HUES64 (cell line): ENCODE measurements at regions not wholly inside any gene's neighbourhood (a gene's known extent, or its start where the extent isn't known, plus 50 kb on each side); places are given as distances from the start of the nearest gene placed in this dataset.

Experiments used
- H3K27ac ChIP-seq: 2 replicates; pipeline ENCODE4 v1.7.0; 2013; ENCODE audit warnings: low read depth, low read length, inconsistent platforms
- H3K27me3 ChIP-seq: 2 replicates; pipeline ENCODE4 v1.6.1; 2013; ENCODE audit warnings: mild to moderate bottlenecking, low read length; ENCODE audit not compliant: insufficient read depth
- H3K36me3 ChIP-seq: 2 replicates; pipeline ENCODE4 v1.6.1; 2013; ENCODE audit warnings: mild to moderate bottlenecking, low read length; ENCODE audit not compliant: insufficient read depth
- H3K4me1 ChIP-seq: 2 replicates; pipeline ENCODE4 v1.6.1; 2013; ENCODE audit warnings: mild to moderate bottlenecking, low read length, moderate library complexity; ENCODE audit not compliant: insufficient read depth
- H3K4me3 ChIP-seq: 2 replicates; pipeline ENCODE4 v1.5.1; 2013; ENCODE audit warnings: mild to moderate bottlenecking, low read length, moderate library complexity
- H3K9ac ChIP-seq: 2 replicates; pipeline ENCODE4 v1.6.1; 2013; ENCODE audit warnings: mild to moderate bottlenecking, low read depth, low read length
- H3K9me3 ChIP-seq: 2 replicates; pipeline ENCODE4 v1.6.1; 2013; ENCODE audit warnings: low read depth, low read length; ENCODE audit not compliant: insufficient read depth
- WGBS: fragments of 150-250, 120-280 bp; methylation state at CpG from one replicate; pipeline ENCODE4 v1.1.7; 2013; ENCODE audit warnings: missing lambda C conversion rate; 5-methylcytosine and 5-hydroxymethylcytosine counted together

- H3K9me3 ChIP-seq: no peaks in the 10 kb centered on the region
- H3K4me3 ChIP-seq: no peak overlapping the region
- H3K4me1 ChIP-seq: peaks cover 8% of the 10 kb centered on the region; the same call in 1 of the 2 replicates
- no peak overlapping the region for H3K27ac ChIP-seq
- H3K27me3 ChIP-seq: no peaks in the 10 kb centered on the region
- no peak overlapping the region for H3K9ac ChIP-seq
- H3K36me3 ChIP-seq: no peaks in the 10 kb centered on the region
These were observed 377.4 kb downstream of the HTR7 start for GRCh38 chr10:90480466-90480865.

- Histone ChIP-seq H3K36me3 (no peaks in the 10 kb centered on the region), H3K4me1 (peaks cover 8% of the 10 kb centered on the region; the same call in 1 of the 2 replicates), H3K9me3 (no peaks in the 10 kb centered on the region), H3K27ac (no peak overlapping the region), H3K9ac (no peak overlapping the region), H3K4me3 (no peak overlapping the region), H3K27me3 (no peaks in the 10 kb centered on the region)
- WGBS: 93% methylated on average over 4 of the region's 4 CpGs
These were observed 376.4 kb downstream of the HTR7 start for GRCh38 chr10:90481326-90481923.

GRCh38 chr10:90484518-90484917, 373.3 kb downstream of the HTR7 start:
- WGBS: 88% methylated on average over 3 of the region's 3 CpGs
- Histone ChIP-seq H3K9ac (no peak overlapping the region), H3K9me3 (no peaks in the 10 kb centered on the region), H3K27ac (no peak overlapping the region), H3K4me1 (peaks cover 8% of the 10 kb centered on the region; the same call in 1 of the 2 replicates), H3K4me3 (no peak overlapping the region), H3K27me3 (no peaks in the 10 kb centered on the region), H3K36me3 (no peaks in the 10 kb centered on the region)

GRCh38 chr10:90494183-90494582, 363.7 kb downstream of the HTR7 start:
- WGBS: no CpG with 5 or more reads among the region's 2 CpGs

GRCh38 chr10:90504172-90504571, 353.7 kb downstream of the HTR7 start:
- no peak overlapping the region for H3K27ac ChIP-seq
- H3K4me3 ChIP-seq: no peak overlapping the region
- H3K9me3 ChIP-seq: no peaks in the 10 kb centered on the region
- no peaks in the 10 kb centered on the region for H3K27me3 ChIP-seq
- no peaks in the 10 kb centered on the region for H3K36me3 ChIP-seq
- WGBS: 96% methylated on average over 1 of the region's 2 CpGs
- H3K4me1 ChIP-seq: no peaks in the 10 kb centered on the region
- H3K9ac ChIP-seq: no peak overlapping the region

More at GRCh38 chr10:90494183-90494582, 363.7 kb downstream of the HTR7 start:
- no peaks in the 10 kb centered on the region; the same call in 1 of the 2 replicates for H3K9me3 ChIP-seq
- H3K27me3 ChIP-seq: no peaks in the 10 kb centered on the region
- H3K36me3 ChIP-seq: no peaks in the 10 kb centered on the region
- H3K27ac ChIP-seq: no peak overlapping the region
- H3K9ac ChIP-seq: no peak overlapping the region
- H3K4me1 ChIP-seq: no peaks in the 10 kb centered on the region
- no peak overlapping the region for H3K4me3 ChIP-seq

GRCh38 chr10:90526721-90527120, 331.1 kb downstream of the HTR7 start:
- WGBS: 80% methylated on average over 1 of the region's 1 CpG
- H3K4me1 ChIP-seq: no peaks in the 10 kb centered on the region
- no peak overlapping the region for H3K4me3 ChIP-seq
- H3K27ac ChIP-seq: no peak overlapping the region
- H3K27me3 ChIP-seq: no peaks in the 10 kb centered on the region
- H3K36me3 ChIP-seq: no peaks in the 10 kb centered on the region
- H3K9me3 ChIP-seq: no peaks in the 10 kb centered on the region
- no peak overlapping the region for H3K9ac ChIP-seq

GRCh38 chr10:90530521-90530920, 327.3 kb downstream of the HTR7 start:
- H3K27ac ChIP-seq: no peak overlapping the region
- 88% methylated on average over 2 of the region's 3 CpGs for WGBS
- no peaks in the 10 kb centered on the region for H3K36me3 ChIP-seq
- H3K27me3 ChIP-seq: no peaks in the 10 kb centered on the region
- H3K9me3 ChIP-seq: no peaks in the 10 kb centered on the region
- H3K4me1 ChIP-seq: no peaks in the 10 kb centered on the region
- H3K9ac ChIP-seq: no peak overlapping the region
- no peak overlapping the region for H3K4me3 ChIP-seq

- H3K27ac ChIP-seq: no peak overlapping the region
- no peak overlapping the region for H3K4me3 ChIP-seq
- no peak overlapping the region for H3K9ac ChIP-seq
- no peaks in the 10 kb centered on the region for H3K9me3 ChIP-seq
- no peaks in the 10 kb centered on the region for H3K36me3 ChIP-seq
- no peaks in the 10 kb centered on the region for H3K27me3 ChIP-seq
- H3K4me1 ChIP-seq: no peaks in the 10 kb centered on the region
- WGBS: no CpG with 5 or more reads among the region's 1 CpG
These were observed 300.5 kb downstream of the HTR7 start for GRCh38 chr10:90557385-90557784.

- Histone ChIP-seq H3K4me1 (no peaks in the 10 kb centered on the region), H3K9me3 (no peaks in the 10 kb centered on the region), H3K9ac (no peak overlapping the region), H3K27ac (no peak overlapping the region), H3K4me3 (no peak overlapping the region), H3K36me3 (no peaks in the 10 kb centered on the region), H3K27me3 (no peaks in the 10 kb centered on the region)
- WGBS: 88% methylated on average over 1 of the region's 2 CpGs
These were observed 297.5 kb downstream of the HTR7 start for GRCh38 chr10:90560331-90560730.

GRCh38 chr10:90561666-90562065, 296.2 kb downstream of the HTR7 start:
- Histone ChIP-seq H3K9ac (no peak overlapping the region), H3K36me3 (no peaks in the 10 kb centered on the region), H3K9me3 (no peaks in the 10 kb centered on the region), H3K27me3 (no peaks in the 10 kb centered on the region), H3K27ac (no peak overlapping the region), H3K4me3 (no peak overlapping the region), H3K4me1 (no peaks in the 10 kb centered on the region)
- WGBS: 81% methylated on average over 4 of the region's 4 CpGs

- H3K27me3 ChIP-seq: no peaks in the 10 kb centered on the region
- no peaks in the 10 kb centered on the region for H3K36me3 ChIP-seq
- H3K27ac ChIP-seq: no peak overlapping the region
- no peaks in the 10 kb centered on the region for H3K9me3 ChIP-seq
- no peak overlapping the region for H3K9ac ChIP-seq
- no peak overlapping the region for H3K4me3 ChIP-seq
- 94% methylated on average over 8 of the region's 8 CpGs for WGBS
- no peaks in the 10 kb centered on the region for H3K4me1 ChIP-seq
These were observed 286.2 kb downstream of the HTR7 start for GRCh38 chr10:90571481-90572258.
